A549 (cell line): ENCODE measurements at regions not wholly inside any gene's neighbourhood (a gene's known extent, or its start where the extent isn't known, plus 50 kb on each side); places are given as distances from the start of the nearest gene placed in this dataset.

Source experiments
- ATAC-seq, 2 experiments: fragments of 200-7000 bp in 1 of 2; fragments of >200 bp in 1 of 2; cut with Nextera tagmentation in 1 of 2; cut with Tn5 transposase in 1 of 2; 3 replicates each; pipeline versions ENCODE4 v1.8.0 to v1.9.1; 2018 to 2020; ENCODE audit warnings: mild to moderate bottlenecking in 1 of 2, moderate library complexity in 1 of 2
- CTCF ChIA-PET: fragments of 300-600 bp; sonication (Branson Sonifier 250); formaldehyde crosslinking; extraction: SDS; loops from one replicate; lab custom pipeline; 2021; ENCODE audit warnings: antibody characterized with exemption, inconsistent platforms; lab: Yijun Ruan, JAX
- POLR2A ChIA-PET: fragments of 350-600 bp; formaldehyde crosslinking; extraction: SDS; loops from one replicate; lab custom pipeline; 2021; ENCODE audit warnings: antibody characterized with exemption, inconsistent platforms; lab: Yijun Ruan, JAX
- DNase-seq, 2 experiments: peaks; one replicate each; pipeline versions ENCODE4 v3.0.0 to v3.0.0-alpha.2; 2011 to 2016; ENCODE audit warnings: low read depth in 1 of 2, low spot score in 1 of 2
- FAIRE-seq: peaks from 2 replicates; lab custom pipeline; 2011; peaks lifted over from hg19 to GRCh38; lab: Jason Lieb, UNC
- H3K27ac ChIP-seq, 2 experiments: fragments of >200 bp; sonication (Bioruptor Twin); formaldehyde crosslinking; 3 replicates each; pipeline ENCODE4 v1.5.1; 2016 to 2017
- H3K4me1 ChIP-seq: fragments of >200 bp; sonication (Bioruptor Twin); formaldehyde crosslinking; 3 replicates; pipeline ENCODE4 v1.6.1; 2016
- H3K4me2 ChIP-seq: fragments of >200 bp; sonication (Bioruptor Twin); formaldehyde crosslinking; 3 replicates; pipeline ENCODE4 v1.6.1; 2016
- H3K4me3 ChIP-seq: fragments of >200 bp; sonication (Bioruptor Twin); formaldehyde crosslinking; 3 replicates; pipeline ENCODE4 v1.5.1; 2016
- H3K9me3 ChIP-seq: fragments of >200 bp; sonication (Bioruptor Twin); formaldehyde crosslinking; 3 replicates; pipeline ENCODE4 v1.6.1; 2016
- ATOH8 ChIP-seq: fragments of 250-450 bp; sonication (Bioruptor Pico); IDR thresholded peaks from 2 replicates; pipeline ENCODE4 v1.5.0; 2020; ENCODE audit warnings: low read depth, mild to moderate bottlenecking, moderate library complexity
- BCL3 ChIP-seq: fragments of >200 bp; sonication (Bioruptor Twin); formaldehyde crosslinking; IDR thresholded peaks from 3 replicates; pipeline ENCODE4 v1.6.1; 2016
- CBX2 ChIP-seq: fragments of 200-600 bp; sonication (generic); IDR thresholded peaks from 2 replicates; pipeline ENCODE4 v1.6.1; 2016; ENCODE audit warnings: low read depth, mild to moderate bottlenecking, borderline replicate concordance
- CEBPB ChIP-seq, 2 experiments: fragments of >200 bp in 1 of 2; sonication (Bioruptor Twin) in 1 of 2; formaldehyde crosslinking in 1 of 2; IDR thresholded peaks; 2 replicates each; pipeline ENCODE4 v1.6.1; 2012 to 2016
- CHD2 ChIP-seq: fragments of 150-350 bp; IDR thresholded peaks from 2 replicates; pipeline ENCODE4 v1.6.1; 2014; ENCODE audit warnings: low read length; ENCODE audit not compliant: partially characterized antibody
- CHD4 ChIP-seq: fragments of 200-600 bp; sonication (generic); IDR thresholded peaks from 2 replicates; pipeline ENCODE4 v1.6.1; 2016; ENCODE audit warnings: antibody characterized with exemption, mild to moderate bottlenecking, borderline replicate concordance
- EHF ChIP-seq: fragments of 250-450 bp; sonication (Bioruptor Pico); IDR thresholded peaks from 2 replicates; pipeline ENCODE4 v1.5.0; 2020; ENCODE audit warnings: mild to moderate bottlenecking
- EP300 ChIP-seq, 2 experiments: fragments of >200 bp; sonication (Bioruptor Twin); formaldehyde crosslinking; IDR thresholded peaks; 2 replicates in 1 of 2; 3 replicates in 1 of 2; pipeline ENCODE4 v1.6.1; 2016 to 2017
- FOSL2 ChIP-seq, 2 experiments: fragments of 450-650 bp in 1 of 2; fragments of >200 bp in 1 of 2; sonication (Bioruptor Twin) in 1 of 2; formaldehyde crosslinking; IDR thresholded peaks; 2 replicates each; pipeline versions ENCODE4 v1.5.0 to v1.6.1; 2016 to 2020; ENCODE audit warnings: mild to moderate bottlenecking in 1 of 2, moderate library complexity in 1 of 2
- HDAC2 ChIP-seq: fragments of 200-600 bp; sonication (generic); IDR thresholded peaks from 2 replicates; pipeline ENCODE4 v1.6.1; 2016
- HEYL ChIP-seq: fragments of 250-450 bp; sonication (Bioruptor Pico); IDR thresholded peaks from 2 replicates; pipeline ENCODE4 v1.8.0; 2021; ENCODE audit warnings: mild to moderate bottlenecking, moderate library complexity
- KDM1A ChIP-seq: fragments of 200-600 bp; sonication (generic); IDR thresholded peaks from 2 replicates; pipeline ENCODE4 v1.6.1; 2016; ENCODE audit warnings: low read depth, mild to moderate bottlenecking
- KDM5A ChIP-seq: fragments of 200-600 bp; sonication (generic); IDR thresholded peaks from 2 replicates; pipeline ENCODE4 v1.6.1; 2016; ENCODE audit warnings: antibody characterized with exemption, mild to moderate bottlenecking
- MAFK ChIP-seq: fragments of 450-650 bp; IDR thresholded peaks from 2 replicates; pipeline ENCODE4 v1.6.1; 2014; ENCODE audit not compliant: partially characterized antibody
- MAX ChIP-seq: IDR thresholded peaks from 2 replicates; pipeline ENCODE4 v1.6.1; 2012
- MAZ ChIP-seq: fragments of 150-350 bp; IDR thresholded peaks from 2 replicates; pipeline ENCODE4 v1.6.1; 2014; ENCODE audit warnings: antibody characterized with exemption, low read depth, low read length, borderline replicate concordance
- NPAS2 ChIP-seq: fragments of 250-450 bp; sonication (Bioruptor Pico); IDR thresholded peaks from 2 replicates; pipeline ENCODE4 v1.8.0; 2022; ENCODE audit warnings: mild to moderate bottlenecking, moderate library complexity, borderline replicate concordance
- PBX3 ChIP-seq: IDR thresholded peaks from 2 replicates; pipeline ENCODE4 v1.6.1; 2012
- POLR2A ChIP-seq: IDR thresholded peaks from 2 replicates; pipeline ENCODE4 v1.6.1; 2012; ENCODE audit warnings: mild to moderate bottlenecking, low read length
- POLR2AphosphoS2 ChIP-seq: conservative IDR thresholded peaks from 2 replicates; pipeline ENCODE4 v1.6.1; 2012; ENCODE audit warnings: low read length, improper control_type of control experiment, inconsistent platforms
- RARB ChIP-seq: fragments of 250-450 bp; sonication (Bioruptor Pico); IDR thresholded peaks from 2 replicates; pipeline ENCODE4 v1.8.0; 2021; ENCODE audit warnings: mild to moderate bottlenecking, moderate library complexity
- RCOR1 ChIP-seq: fragments of 150-350 bp; IDR thresholded peaks from 2 replicates; pipeline ENCODE4 v1.6.1; 2014; ENCODE audit warnings: antibody characterized with exemption, low read length, low read depth
- REST ChIP-seq: fragments of 200-600 bp; sonication (generic); IDR thresholded peaks from 2 replicates; pipeline ENCODE4 v1.6.1; 2016; ENCODE audit warnings: antibody characterized with exemption, mild to moderate bottlenecking, moderate library complexity
- RFX5 ChIP-seq: fragments of 450-650 bp; IDR thresholded peaks from 2 replicates; pipeline ENCODE4 v1.7.1; 2014; ENCODE audit warnings: antibody characterized with exemption, mild to moderate bottlenecking, moderate library complexity
- SMC3 ChIP-seq: fragments of >200 bp; sonication (Bioruptor Twin); formaldehyde crosslinking; IDR thresholded peaks from 3 replicates; pipeline ENCODE4 v1.6.1; 2018; ENCODE audit warnings: inconsistent platforms
- SREBF2 ChIP-seq: fragments of 450-650 bp; IDR thresholded peaks from 2 replicates; pipeline ENCODE4 v1.6.1; 2014; ENCODE audit warnings: mild to moderate bottlenecking, moderate library complexity
- TFCP2L1 ChIP-seq: fragments of 250-450 bp; sonication (Bioruptor Pico); IDR thresholded peaks from 2 replicates; pipeline ENCODE4 v1.5.0; 2021; ENCODE audit warnings: mild to moderate bottlenecking
- WGBS: methylation state at CpG from one replicate; pipeline ENCODE4 v1.1.6; 2017; ENCODE audit errors: missing lambda C conversion rate; 5-methylcytosine and 5-hydroxymethylcytosine counted together

- Histone ChIP-seq H3K4me1 (no peaks in the 10 kb centered on the region), H3K4me3 (no peak overlapping the region), H3K4me2 (no peak overlapping the region), H3K27ac (no peak overlapping the region)
- DNase-seq (no peak), ATAC-seq (no peak)
- no peak for TF ChIP-seq MAZ
- TF ChIP-seq TFCP2L1 (CRISPR knock-in tag) = no peak
- TF ChIP-seq NPAS2 = no peak
- TF ChIP-seq EHF (CRISPR knock-in tag) = no peak
- no peak for TF ChIP-seq CEBPB (IDR thresholded peaks at IDR 0.05)
- TF ChIP-seq ATOH8 (CRISPR knock-in tag) = no peak
- TF ChIP-seq REST = no peak
- no peak for TF ChIP-seq POLR2A
- no peak for TF ChIP-seq BCL3
- TF ChIP-seq PBX3 = no peak
- no peak for TF ChIP-seq KDM5A
- no peak for TF ChIP-seq HDAC2
- TF ChIP-seq CBX2 = no peak
- no peak for TF ChIP-seq RARB (CRISPR knock-in tag)
- no peak for TF ChIP-seq CHD4
- no peak for TF ChIP-seq POLR2AphosphoS2
- no peak for TF ChIP-seq MAFK
- TF ChIP-seq RCOR1 = no peak
- TF ChIP-seq HEYL (CRISPR knock-in tag) = no peak
- TF ChIP-seq, all 56 proteins: peak for 0
- POLR2A ChIA-PET = no interaction called here
- WGBS = 2% methylated on average over 1 of the region's 1 CpG
- FAIRE-seq = no peak
- CTCF ChIA-PET = interaction anchor here (1.3 kb wide), 1 partner anchor 13 kb away, joined by 4 read pairs; no protein-coding TSS in a partner anchor
- no peaks in the 10 kb centered on the region for H3K9me3 ChIP-seq
Measured at GRCh38 chr7:72481934-72482333, 69.8 kb upstream of the CALN1 start.

GRCh38 chr7:72476608-72477305 is 64.6 kb upstream of the CALN1 start:
- Histone ChIP-seq H3K27ac (no peak overlapping the region), H3K4me3 (no peak overlapping the region), H3K9me3 (no peaks in the 10 kb centered on the region)
- WGBS = 58% methylated on average over 16 of the region's 16 CpGs
- no peak for DNase-seq
- TF ChIP-seq MAX = no peak
- no peak for TF ChIP-seq RCOR1
- no peak for TF ChIP-seq CHD4
- no peak for TF ChIP-seq EP300 (IDR thresholded peaks at IDR 0.05)
- TF ChIP-seq SREBF2 = no peak
- TF ChIP-seq RFX5 = no peak
- TF ChIP-seq NPAS2 = no peak
- no peak for TF ChIP-seq PBX3
- TF ChIP-seq MAZ = no peak
- no peak for TF ChIP-seq KDM5A
- no peak for TF ChIP-seq POLR2AphosphoS2
- no peak for TF ChIP-seq CHD2
- no peak for TF ChIP-seq HEYL (CRISPR knock-in tag)
- no peak for TF ChIP-seq ATOH8 (CRISPR knock-in tag)
- no peak for TF ChIP-seq KDM1A
- TF ChIP-seq POLR2A = no peak
- no peak for TF ChIP-seq FOSL2 (IDR thresholded peaks at IDR 0.05)
- no peak for TF ChIP-seq FOSL2 (CRISPR knock-in tag; IDR thresholded peaks at IDR 0.05)
- no peak for TF ChIP-seq EHF (CRISPR knock-in tag)
- TF ChIP-seq SMC3 = no peak
- TF ChIP-seq, all 56 proteins: peak for 0
- Histone ChIP-seq H3K4me2 (no peak overlapping the region), H3K4me1 (no peaks in the 10 kb centered on the region)
- ATAC-seq (no peak), FAIRE-seq (no peak)
- CTCF ChIA-PET = interaction anchor here (0.6 to 1.8 kb wide), 2 partner anchors 12 to 445 kb away, joined by 3 to 4 read pairs; no protein-coding TSS in a partner anchor
- POLR2A ChIA-PET = no interaction called here
